ENCODE measurements at regions not wholly inside any gene's neighbourhood (a gene's known extent, or its start where the extent isn't known, plus 50 kb on each side); places are given as distances from the start of the nearest gene placed in this dataset.

DNA sequence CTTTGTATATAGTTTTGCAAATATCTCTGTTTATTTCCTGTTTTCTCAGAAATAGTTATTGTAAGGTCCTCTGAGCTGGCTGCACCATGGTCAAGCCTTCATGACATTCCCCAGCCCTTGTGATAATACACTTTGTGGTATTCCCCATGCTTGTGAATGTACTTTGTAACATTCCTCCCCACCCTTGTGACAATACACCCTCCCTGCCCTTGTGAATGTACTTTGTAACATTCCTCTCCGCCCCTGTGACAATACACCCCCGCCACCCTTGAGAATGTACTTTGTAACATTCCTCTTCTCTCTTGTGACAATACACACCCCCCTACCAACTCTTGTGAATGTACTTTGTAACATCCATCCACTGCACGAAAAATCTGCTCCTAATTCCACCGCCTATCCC, 530.7 kb downstream of the CENPC start:
- peaks cover 14% of the 10 kb centered on the region for H3K9me3 Mint-ChIP-seq
- no peak overlapping the region for H3K4me3 Mint-ChIP-seq
- H3K4me1 Mint-ChIP-seq (ENCODE audit: unreplicated experiment): peaks cover 1% of the 10 kb centered on the region
- no peaks in the 10 kb centered on the region for H3K27me3 Mint-ChIP-seq
- H3K36me3 Mint-ChIP-seq: peaks cover 4% of the 10 kb centered on the region
- DNase-seq (ENCODE audit: extremely low spot score, unreplicated experiment): no peak
- H3K27ac Mint-ChIP-seq: peak overlapping the region; percentile 7
- TF ChIP-seq, protein P1, sequence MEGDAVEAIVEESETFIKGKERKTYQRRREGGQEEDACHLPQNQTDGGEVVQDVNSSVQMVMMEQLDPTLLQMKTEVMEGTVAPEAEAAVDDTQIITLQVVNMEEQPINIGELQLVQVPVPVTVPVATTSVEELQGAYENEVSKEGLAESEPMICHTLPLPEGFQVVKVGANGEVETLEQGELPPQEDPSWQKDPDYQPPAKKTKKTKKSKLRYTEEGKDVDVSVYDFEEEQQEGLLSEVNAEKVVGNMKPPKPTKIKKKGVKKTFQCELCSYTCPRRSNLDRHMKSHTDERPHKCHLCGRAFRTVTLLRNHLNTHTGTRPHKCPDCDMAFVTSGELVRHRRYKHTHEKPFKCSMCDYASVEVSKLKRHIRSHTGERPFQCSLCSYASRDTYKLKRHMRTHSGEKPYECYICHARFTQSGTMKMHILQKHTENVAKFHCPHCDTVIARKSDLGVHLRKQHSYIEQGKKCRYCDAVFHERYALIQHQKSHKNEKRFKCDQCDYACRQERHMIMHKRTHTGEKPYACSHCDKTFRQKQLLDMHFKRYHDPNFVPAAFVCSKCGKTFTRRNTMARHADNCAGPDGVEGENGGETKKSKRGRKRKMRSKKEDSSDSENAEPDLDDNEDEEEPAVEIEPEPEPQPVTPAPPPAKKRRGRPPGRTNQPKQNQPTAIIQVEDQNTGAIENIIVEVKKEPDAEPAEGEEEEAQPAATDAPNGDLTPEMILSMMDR (conservative IDR thresholded peaks at IDR 0.05): no peak

DNA sequence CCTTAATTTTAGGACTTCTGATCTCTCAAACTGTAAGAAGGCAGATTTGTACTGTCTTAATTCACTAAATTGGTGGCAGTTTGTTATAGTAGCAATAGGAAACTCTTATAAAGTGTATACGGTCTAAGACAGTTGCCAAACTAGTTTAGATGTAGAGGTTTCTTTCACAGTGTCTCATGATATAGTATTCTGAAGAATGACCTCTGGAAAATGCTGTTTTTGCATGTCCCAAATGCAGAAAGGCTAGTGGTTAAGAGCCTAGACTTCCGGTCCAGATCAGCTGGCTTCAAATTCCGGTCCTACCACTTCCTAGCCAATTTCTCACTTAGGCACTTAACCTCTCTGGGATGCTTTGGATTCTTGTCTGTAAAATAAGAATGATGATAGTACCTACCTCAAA, 538.5 kb downstream of the CENPC start:
- TF ChIP-seq, protein P1 (conservative IDR thresholded peaks at IDR 0.05): no peak
- DNase-seq (ENCODE audit: extremely low spot score, unreplicated experiment): no peak
- H3K4me3 Mint-ChIP-seq: no peak overlapping the region
- H3K27ac Mint-ChIP-seq: no peak overlapping the region
- H3K27me3 Mint-ChIP-seq: no peaks in the 10 kb centered on the region
- no peaks in the 10 kb centered on the region for H3K36me3 Mint-ChIP-seq
- no peaks in the 10 kb centered on the region for H3K4me1 Mint-ChIP-seq (ENCODE audit: unreplicated experiment)
- H3K9me3 Mint-ChIP-seq: peaks cover 4% of the 10 kb centered on the region

DNA sequence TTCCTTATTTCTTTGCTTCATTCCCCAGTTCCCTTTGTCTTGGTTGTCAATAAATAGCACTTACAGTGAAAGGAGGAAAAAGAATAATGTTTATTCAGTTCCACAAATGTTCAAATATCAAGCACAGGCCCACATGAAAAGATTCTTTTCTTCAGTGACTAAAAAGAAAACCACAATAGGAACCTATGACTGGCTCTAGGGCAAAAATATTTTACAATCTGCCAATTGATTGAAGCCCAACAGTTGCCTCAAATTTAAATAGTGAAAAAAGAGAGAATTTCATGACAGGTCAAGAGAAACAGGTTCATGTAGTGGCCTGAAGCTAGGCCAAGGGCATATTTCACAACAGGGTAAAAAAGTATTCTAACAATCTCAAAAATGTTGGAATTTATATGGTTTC, 553.8 kb downstream of the CENPC start:
- Mint-ChIP-seq H3K4me1 (ENCODE audit: unreplicated experiment) (no peaks in the 10 kb centered on the region), H3K27ac (no peak overlapping the region), H3K9me3 (peaks cover 10% of the 10 kb centered on the region), H3K36me3 (no peaks in the 10 kb centered on the region), H3K4me3 (no peak overlapping the region), H3K27me3 (no peaks in the 10 kb centered on the region)
- DNase-seq (ENCODE audit: extremely low spot score, unreplicated experiment): no peak
- TF ChIP-seq, protein P1 (conservative IDR thresholded peaks at IDR 0.05): no peak

DNA sequence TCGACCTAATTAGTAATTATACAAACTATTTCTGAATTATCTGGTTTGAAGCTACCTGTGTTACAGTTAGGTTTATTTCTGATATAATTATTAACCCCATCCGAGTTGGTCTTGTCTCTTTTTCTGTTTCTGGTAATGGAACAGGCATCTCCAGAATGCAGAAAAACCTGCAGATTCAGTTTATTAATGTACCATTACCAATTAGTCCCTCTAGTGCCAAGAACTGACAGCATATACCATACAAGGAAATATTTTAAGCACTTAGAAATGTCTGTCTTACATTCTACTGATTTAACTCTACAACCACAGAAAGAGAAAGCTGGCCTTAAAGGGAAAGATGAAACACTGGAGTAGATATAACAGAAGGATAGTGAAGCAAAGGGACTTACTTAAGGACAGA, 570.6 kb downstream of the CENPC start:
- H3K27me3 Mint-ChIP-seq: no peaks in the 10 kb centered on the region
- no peaks in the 10 kb centered on the region for H3K9me3 Mint-ChIP-seq
- TF ChIP-seq, protein P1 (conservative IDR thresholded peaks at IDR 0.05): no peak
- H3K36me3 Mint-ChIP-seq: no peaks in the 10 kb centered on the region
- H3K27ac Mint-ChIP-seq: peak overlapping the region; percentile 82
- H3K4me3 Mint-ChIP-seq: peak overlapping the region; percentile 8
- no peaks in the 10 kb centered on the region for H3K4me1 Mint-ChIP-seq (ENCODE audit: unreplicated experiment)
- no peak for DNase-seq (ENCODE audit: extremely low spot score, unreplicated experiment)

DNA sequence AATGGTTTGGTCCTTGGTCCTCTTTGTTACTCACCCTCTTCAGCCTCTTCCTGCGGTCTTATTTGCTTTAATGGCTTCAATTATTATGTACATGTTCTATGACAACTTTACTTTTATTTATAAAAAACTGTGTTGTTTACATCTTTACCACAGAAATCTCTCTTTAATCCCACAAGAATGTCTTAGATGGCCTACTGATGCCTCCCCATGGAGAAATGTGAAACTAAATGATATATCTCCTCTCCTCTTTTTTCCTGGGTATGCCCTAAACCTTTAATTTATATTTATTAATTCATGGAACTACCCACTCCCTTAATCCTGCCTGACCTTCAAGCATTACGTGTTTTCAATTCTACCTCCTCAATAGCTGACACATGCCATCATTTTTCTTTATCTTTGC, 573.2 kb downstream of the CENPC start:
- DNase-seq (ENCODE audit: extremely low spot score, unreplicated experiment): no peak
- no peak overlapping the region for H3K4me3 Mint-ChIP-seq
- H3K36me3 Mint-ChIP-seq: no peaks in the 10 kb centered on the region
- no peak overlapping the region for H3K27ac Mint-ChIP-seq
- no peaks in the 10 kb centered on the region for H3K9me3 Mint-ChIP-seq
- H3K4me1 Mint-ChIP-seq (ENCODE audit: unreplicated experiment): no peaks in the 10 kb centered on the region
- H3K27me3 Mint-ChIP-seq: no peaks in the 10 kb centered on the region
- TF ChIP-seq, protein P1 (conservative IDR thresholded peaks at IDR 0.05): no peak

GRCh38 chr4:66964467-66964866, 580.8 kb downstream of the CENPC start:
- H3K4me3 Mint-ChIP-seq: no peak overlapping the region
- H3K4me1 Mint-ChIP-seq (ENCODE audit: unreplicated experiment): no peaks in the 10 kb centered on the region
- H3K27ac Mint-ChIP-seq: no peak overlapping the region
- no peaks in the 10 kb centered on the region for H3K36me3 Mint-ChIP-seq
- no peaks in the 10 kb centered on the region for H3K27me3 Mint-ChIP-seq
- TF ChIP-seq, protein P1 (conservative IDR thresholded peaks at IDR 0.05): no peak
- peaks cover 4% of the 10 kb centered on the region for H3K9me3 Mint-ChIP-seq
- DNase-seq (ENCODE audit: extremely low spot score, unreplicated experiment): no peak
